Bronchial epithelial cell (primary cell): ENCODE measurements at regions not wholly inside any gene's neighbourhood (a gene's known extent, or its start where the extent isn't known, plus 50 kb on each side); places are given as distances from the start of the nearest gene placed in this dataset.
A peak's percentile ranks its signal among the peaks of the same experiment; 100 is the strongest.

Experiments
- DNase-seq: peaks from one replicate; pipeline ENCODE4 v3.0.0-alpha.2; 2010; ENCODE audit warnings: low read depth
- FAIRE-seq: peaks from 2 replicates; lab custom pipeline; 2011; peaks lifted over from hg19 to GRCh38; lab: Jason Lieb, UNC
- H3K27me3 ChIP-seq: 2 replicates; pipeline ENCODE4 v1.5.1; 2011; ENCODE audit warnings: low read length; ENCODE audit not compliant: control insufficient read depth, insufficient read depth
- H3K36me3 ChIP-seq: 2 replicates; pipeline ENCODE4 v1.5.1; 2011; ENCODE audit warnings: low read length; ENCODE audit not compliant: control insufficient read depth, insufficient read depth
- H3K4me3 ChIP-seq: 2 replicates; pipeline ENCODE4 v1.5.1; 2011; ENCODE audit warnings: mild to moderate bottlenecking, low read depth, low read length, control low read depth
- TF ChIP-seq, protein P1 (sequence below): IDR thresholded peaks from 2 replicates; pipeline ENCODE4 v1.5.1; 2011; ENCODE audit warnings: mild to moderate bottlenecking, moderate library complexity, low read length, control low read depth, inconsistent platforms; ENCODE audit not compliant: insufficient read depth, severe bottlenecking

DNA sequence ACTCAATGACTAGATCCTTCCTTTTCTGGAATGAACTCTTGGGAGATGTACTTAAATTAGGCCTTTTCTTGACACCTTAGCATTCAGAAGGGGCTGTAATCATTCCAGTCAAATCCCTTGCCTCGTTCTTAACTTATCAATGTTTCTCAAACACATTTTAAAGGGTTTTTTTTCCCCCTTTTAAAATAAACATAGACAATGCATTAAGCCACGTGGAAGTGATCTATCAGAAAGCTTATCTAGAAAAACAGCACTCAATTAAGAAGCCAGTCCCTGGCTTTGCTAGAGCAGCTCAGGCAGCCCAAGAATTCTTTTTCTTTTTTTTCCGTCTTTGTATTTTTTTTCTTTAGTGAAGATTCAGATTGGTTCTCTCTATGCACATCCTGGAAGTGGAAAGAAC, 118.2 kb downstream of the PCDH7 start:
- no peak overlapping the region for H3K4me3 ChIP-seq
- H3K36me3 ChIP-seq, result no peaks in the 10 kb centered on the region
- no peaks in the 10 kb centered on the region for H3K27me3 ChIP-seq
- TF ChIP-seq, protein P1, sequence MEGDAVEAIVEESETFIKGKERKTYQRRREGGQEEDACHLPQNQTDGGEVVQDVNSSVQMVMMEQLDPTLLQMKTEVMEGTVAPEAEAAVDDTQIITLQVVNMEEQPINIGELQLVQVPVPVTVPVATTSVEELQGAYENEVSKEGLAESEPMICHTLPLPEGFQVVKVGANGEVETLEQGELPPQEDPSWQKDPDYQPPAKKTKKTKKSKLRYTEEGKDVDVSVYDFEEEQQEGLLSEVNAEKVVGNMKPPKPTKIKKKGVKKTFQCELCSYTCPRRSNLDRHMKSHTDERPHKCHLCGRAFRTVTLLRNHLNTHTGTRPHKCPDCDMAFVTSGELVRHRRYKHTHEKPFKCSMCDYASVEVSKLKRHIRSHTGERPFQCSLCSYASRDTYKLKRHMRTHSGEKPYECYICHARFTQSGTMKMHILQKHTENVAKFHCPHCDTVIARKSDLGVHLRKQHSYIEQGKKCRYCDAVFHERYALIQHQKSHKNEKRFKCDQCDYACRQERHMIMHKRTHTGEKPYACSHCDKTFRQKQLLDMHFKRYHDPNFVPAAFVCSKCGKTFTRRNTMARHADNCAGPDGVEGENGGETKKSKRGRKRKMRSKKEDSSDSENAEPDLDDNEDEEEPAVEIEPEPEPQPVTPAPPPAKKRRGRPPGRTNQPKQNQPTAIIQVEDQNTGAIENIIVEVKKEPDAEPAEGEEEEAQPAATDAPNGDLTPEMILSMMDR, result no peak
- DNase-seq (no peak), FAIRE-seq (no peak)

DNA sequence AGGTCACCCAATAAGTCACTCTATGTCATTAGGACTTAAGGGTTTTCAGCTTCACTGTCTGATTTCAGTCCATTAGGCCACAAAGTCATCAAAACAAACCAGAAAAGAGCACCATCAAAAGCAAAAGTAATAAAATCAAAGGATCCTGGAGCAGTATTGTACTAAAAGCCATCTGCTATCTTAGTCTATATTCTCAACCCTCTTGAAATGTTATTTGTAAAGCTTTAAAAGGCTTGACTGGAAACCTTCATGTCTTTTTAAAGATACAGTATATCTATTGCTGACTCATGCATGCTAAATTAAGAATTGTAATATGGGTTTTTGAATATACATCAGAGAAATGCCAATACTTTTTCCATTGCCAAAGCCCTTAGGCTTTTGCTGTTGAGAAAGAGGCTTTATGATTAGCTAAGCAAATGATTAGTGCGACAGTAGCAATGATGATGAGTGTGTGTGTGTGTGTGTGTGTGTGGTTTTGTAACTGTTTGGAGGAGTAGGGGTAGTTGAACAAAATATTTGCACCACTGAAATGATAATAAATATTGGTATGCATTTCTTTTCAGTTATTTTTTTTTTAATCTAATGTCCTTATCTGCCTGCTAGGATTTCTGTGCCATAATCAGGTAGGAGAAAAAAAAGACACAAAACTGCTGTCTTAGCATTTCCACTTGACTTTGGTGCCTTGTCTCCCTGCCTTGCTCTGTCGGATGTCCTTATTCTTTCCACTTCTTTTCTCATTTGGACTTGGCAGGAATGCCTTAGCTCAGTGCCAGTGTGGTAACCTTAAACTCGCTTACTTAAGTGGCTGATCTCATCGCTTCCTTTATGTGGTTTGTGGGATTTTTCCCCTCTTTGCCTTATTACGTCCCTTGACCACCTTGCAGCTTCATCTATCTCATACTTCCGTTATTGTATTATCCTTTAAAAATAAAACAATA, 119.7 kb downstream of the PCDH7 start:
- no peak overlapping the region for H3K4me3 ChIP-seq
- H3K36me3 ChIP-seq, result no peaks in the 10 kb centered on the region
- FAIRE-seq (no peak), DNase-seq (peak; percentile 83)
- H3K27me3 ChIP-seq, result no peaks in the 10 kb centered on the region
- TF ChIP-seq, protein P1, result no peak

DNA sequence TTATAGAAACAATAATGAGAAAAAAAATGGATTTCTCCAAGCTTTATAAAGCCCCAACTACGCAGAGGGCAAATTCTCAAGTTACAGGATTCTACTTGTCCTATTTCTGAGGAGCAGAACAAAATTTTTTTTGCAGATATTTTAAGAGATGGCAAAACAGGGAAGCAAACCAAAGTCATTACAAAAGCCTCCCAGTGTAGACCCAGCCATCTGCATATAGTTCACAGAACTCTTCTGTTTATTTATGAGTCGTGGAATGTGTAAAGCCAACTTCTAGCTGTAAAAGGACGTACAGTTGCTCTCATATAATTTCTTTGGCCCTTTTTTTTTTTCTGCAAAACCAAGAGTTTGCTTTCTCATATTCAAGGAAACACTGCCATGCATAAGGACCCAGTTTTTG, 120.4 kb downstream of the PCDH7 start:
- FAIRE-seq, result no peak
- Histone ChIP-seq H3K27me3 (no peaks in the 10 kb centered on the region), H3K4me3 (no peak overlapping the region), H3K36me3 (no peaks in the 10 kb centered on the region)
- TF ChIP-seq, protein P1, result no peak
- no peak for DNase-seq

DNA sequence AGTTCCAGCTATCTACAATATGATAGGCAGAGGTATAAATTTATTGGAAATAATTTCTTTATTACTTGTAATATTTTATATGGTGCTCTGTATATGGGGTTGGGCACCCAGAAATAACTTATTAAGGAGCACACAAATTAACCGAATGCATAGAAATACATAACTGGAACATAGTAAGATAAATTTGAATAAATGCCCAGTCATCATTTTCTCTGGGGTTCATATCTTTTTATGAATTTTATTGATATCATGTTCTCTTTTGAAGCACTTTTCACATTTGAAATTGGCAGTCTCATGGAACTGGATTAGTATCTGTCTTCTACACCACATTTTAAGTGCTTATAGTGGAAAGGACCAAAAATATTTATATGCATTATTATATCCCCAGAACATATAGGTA, 122.0 kb downstream of the PCDH7 start:
- Histone ChIP-seq H3K27me3 (no peaks in the 10 kb centered on the region), H3K4me3 (no peak overlapping the region), H3K36me3 (no peaks in the 10 kb centered on the region)
- FAIRE-seq, result no peak
- DNase-seq, result no peak
- TF ChIP-seq, protein P1, result no peak

DNA sequence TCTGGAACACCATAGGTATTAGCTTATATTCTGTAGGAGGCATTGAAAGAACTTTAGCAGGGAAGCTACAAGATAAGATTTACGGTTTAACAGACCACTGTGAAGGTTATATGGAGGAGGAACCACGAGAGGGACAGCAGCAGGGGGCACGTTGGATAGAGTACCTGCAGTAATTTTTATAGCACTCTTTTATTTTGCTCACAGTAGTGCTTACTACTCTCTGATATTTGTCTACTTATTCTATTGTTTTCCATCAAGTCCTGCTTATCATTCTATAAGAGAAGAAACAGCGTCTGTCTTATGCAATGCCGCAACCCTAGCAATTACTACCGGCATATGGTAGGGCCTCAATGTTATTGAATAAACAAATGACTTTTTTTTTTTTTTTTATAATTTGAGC, 122.5 kb downstream of the PCDH7 start:
- TF ChIP-seq, protein P1, result no peak
- no peaks in the 10 kb centered on the region for H3K27me3 ChIP-seq
- H3K36me3 ChIP-seq, result no peaks in the 10 kb centered on the region
- FAIRE-seq, result no peak
- no peak overlapping the region for H3K4me3 ChIP-seq
- no peak for DNase-seq
